Stromal cell of bone marrow (primary cell): ENCODE measurements at regions not wholly inside any gene's neighbourhood (a gene's known extent, or its start where the extent isn't known, plus 50 kb on each side); places are given as distances from the start of the nearest gene placed in this dataset.

ENCODE experiments used
- DNase-seq: peaks from one replicate; pipeline ENCODE4 v3.0.0-alpha.2; 2012; ENCODE audit warnings: low read depth

DNA sequence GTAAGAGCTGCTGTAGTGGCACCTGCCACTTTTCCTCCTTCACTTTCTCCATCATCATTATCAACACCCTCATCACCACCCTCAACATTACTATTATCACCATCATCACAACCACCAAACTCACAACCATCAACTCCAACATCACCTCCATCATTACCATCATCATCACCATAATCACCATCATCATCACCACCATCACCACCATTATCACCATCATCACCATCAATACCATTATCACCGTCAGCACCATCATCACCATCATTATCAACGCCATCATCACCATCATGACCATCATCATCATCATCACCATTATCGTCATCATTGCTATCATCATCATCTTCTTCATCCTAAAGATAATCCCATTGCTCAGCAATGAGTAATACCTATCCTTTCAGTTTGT lies 255.8 kb downstream of the CYRIA start:
- DNase-seq, result no peak

- DNase-seq, result no peak
These were observed 256.6 kb downstream of the CYRIA start for GRCh38 chr2:16409006-16409390.

DNA sequence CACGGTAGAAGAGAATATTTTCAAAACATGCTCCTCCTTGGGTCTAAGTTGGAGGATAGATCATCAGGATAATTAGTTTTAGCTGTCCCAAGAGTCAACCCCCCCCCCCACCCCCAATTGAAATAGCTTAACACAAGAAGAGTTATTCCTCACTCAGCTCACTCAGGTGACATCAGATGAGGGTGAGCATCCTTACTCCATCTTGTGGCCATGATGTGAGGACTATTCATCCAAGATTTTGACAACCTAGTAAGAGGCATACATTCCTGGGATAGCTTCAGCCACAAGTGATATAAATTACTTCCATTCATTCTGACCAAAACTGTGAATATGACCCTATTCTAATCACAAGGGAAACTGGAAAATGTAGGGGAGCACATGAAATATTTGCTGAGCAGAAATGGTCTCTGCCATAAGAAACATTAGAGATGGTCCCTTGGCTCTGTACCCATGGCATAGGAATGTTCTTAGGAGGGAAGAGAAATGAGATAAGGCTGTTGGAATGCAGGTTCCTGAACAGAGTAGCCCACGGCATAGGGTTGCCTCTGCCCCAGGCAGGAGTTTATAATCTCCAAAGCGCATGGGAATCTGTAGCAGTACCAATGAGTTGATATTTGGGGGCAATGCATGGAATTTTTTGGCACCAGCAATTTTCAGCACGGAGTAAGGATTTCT lies 257.2 kb downstream of the CYRIA start:
- DNase-seq, result no peak

GRCh38 chr2:16407358-16407757 lies 258.3 kb downstream of the CYRIA start:
- DNase-seq, result no peak

GRCh38 chr2:16406496-16407289 lies 258.9 kb downstream of the CYRIA start:
- no peak for DNase-seq

DNA sequence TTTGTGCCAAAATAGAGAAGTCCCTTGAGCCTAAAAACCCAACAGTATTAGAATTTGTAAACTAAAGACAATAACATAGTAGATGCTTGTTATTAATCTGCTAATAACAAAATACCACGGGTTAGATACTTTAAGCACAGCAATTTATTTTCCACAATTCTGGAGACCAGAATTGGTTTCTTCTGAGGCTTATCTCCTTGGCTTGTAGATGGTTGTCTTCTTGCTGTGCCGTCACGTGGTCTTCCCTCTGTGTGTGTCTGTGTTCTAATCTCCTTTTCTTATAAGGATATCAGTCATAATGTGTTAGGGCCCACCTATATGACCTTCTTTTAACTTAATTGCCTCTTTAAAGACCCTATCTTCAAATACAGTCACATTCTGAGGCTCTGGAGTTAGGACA lies 260.1 kb downstream of the CYRIA start:
- no peak for DNase-seq

GRCh38 chr2:16404551-16405300 lies 260.9 kb downstream of the CYRIA start:
- DNase-seq, result no peak

GRCh38 chr2:16404146-16404545 lies 261.5 kb downstream of the CYRIA start:
- DNase-seq, result no peak

- no peak for DNase-seq
These were observed 262.7 kb downstream of the CYRIA start for GRCh38 chr2:16402891-16403290.

DNA sequence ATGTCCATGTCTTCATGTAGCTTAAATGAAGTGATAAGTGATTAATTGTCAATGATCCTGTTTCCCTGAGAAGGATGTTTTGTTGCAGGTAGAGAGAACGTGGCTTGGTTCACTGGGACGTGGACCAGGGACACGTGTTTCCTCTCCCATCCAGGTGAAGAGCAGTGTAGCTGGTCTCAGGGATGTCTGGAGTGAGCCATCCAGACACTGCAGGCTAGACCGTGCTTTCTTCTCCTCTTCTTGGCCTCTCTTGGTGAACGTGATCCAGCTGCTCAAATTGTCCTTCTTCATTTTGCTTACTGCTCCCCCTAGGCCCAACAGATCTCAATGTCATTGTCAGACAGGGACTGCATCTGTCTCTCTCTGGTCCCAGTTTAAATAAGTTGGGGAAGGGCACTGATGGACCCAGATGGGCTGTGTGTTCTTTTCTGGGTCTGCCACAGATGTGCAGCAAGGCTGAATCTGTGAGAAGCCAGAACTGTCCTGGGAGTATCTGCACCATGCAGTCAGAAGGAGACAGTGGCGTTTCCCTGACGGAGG lies 263.8 kb downstream of the CYRIA start:
- no peak for DNase-seq

DNA sequence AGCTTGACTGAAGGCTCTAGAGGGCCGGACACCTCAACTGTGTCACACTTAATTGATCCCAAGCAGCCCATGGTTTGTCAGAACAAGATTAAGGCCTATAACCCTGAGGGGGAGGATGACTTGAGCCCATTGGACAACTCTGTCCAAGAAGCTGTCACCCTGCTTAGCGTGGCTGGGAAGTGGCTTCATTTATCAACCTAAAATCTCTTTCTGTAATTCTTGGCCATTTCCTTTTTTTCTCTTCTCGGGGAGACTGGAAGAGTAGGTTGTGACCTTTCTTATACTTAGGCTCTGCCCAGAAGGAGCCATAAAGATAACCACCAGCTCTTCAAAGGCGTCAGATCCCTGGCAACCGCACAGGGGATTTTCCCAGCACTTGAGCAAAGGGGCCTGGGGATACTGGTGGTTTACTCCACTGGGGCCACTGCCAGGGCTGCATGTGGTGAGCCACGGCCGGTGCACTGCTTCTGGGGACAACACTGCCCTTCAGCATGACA lies 265.5 kb downstream of the CYRIA start:
- DNase-seq, result no peak

DNA sequence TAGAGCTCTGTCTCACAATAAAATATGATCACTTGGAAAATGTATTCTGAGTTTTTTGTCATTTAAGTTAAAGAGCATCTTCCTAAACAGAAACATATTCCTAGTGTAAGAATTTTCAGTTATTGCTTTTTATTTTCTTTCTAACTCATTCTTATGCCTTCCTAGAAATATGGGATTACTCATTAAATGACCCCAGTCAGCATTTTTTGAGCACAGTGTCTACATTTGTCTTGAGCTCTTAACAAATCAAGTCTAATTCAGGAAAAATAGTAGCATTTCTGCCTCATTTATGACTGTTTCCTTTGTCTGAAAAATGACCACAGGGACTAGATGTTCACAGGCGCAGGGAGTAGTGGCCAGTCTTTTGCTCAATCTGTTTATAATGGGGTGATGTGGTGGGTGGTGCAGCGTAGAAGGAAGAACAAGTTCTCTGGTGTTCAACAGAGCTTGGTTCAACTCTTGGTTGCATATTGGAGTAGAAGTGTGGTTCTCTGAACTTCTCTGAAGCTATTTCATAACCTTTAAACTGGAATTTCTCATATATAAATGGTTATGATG lies 267.1 kb downstream of the CYRIA start:
- no peak for DNase-seq

DNA sequence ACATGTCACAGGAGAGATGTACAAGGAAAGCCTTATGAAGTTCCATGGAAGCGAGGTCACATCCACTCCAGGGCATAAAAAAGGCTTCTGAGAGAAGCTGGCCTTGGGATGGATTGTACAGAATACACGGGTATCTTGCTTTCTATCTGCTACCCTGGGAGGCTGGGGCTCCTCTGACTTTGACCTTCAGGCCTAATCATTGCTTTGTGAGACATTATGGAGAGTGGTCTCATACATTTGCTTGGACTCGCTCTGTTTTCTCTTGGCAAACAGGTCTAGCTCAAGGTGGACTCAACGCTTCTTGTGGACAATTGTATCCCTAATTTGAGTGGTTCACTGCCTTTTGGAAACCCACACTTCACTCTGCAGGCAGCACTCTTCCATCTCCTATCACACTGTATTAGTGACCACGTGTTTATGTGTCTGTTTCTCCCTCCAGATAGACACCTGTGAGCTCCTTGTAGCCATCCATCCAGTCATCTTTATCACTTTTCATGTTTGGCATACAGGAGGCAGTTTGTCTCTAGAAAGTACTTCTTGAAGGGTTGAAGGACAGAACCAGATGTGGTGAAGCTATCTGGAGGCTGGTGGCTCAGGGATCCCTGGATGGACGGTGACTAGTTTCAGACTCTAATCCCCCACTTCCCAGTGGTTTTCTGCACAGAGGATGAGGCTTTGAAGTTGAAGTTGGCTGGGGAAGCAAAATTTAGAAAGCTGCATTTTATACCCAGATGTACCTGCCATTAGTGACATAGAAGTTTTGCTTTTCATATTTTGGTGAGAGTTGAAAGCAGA lies 267.8 kb downstream of the CYRIA start:
- no peak for DNase-seq

GRCh38 chr2:16396986-16397385 lies 268.6 kb downstream of the CYRIA start:
- no peak for DNase-seq

DNA sequence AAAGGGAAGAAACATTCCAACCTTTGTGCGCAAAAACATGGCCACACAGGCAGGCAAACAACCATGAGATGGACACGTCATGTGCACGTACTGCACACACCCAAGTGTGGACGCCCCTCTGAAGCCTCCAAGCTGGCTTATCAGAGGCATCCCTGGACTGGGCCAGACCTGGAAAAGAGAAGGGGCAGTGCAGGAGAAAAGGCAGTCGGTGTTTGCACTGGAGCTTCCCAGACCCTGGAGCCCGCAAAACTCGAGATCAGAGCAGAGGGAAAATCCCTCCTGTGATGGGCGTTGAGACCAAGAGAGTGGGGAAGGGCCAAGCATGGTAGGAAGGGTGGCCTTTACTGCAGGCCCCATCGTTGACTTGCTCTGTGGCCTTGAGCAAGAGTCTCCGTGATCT lies 269.5 kb downstream of the CYRIA start:
- DNase-seq, result no peak

DNA sequence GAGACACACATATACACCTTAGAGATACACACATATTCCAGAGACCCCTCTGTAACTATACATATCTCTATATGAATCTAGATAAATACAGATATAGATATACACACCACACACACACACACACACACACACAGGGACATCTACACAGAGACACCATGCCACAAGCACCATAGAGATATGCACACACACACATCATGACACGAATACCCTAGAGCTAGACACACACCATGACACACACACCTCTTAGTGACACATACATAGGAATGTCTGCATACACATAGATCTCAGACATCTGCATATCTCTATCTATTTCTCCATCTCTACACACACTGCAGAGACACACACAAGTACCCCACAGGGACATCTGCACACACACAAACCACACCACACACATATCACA lies 270.0 kb downstream of the CYRIA start:
- DNase-seq, result no peak

DNA sequence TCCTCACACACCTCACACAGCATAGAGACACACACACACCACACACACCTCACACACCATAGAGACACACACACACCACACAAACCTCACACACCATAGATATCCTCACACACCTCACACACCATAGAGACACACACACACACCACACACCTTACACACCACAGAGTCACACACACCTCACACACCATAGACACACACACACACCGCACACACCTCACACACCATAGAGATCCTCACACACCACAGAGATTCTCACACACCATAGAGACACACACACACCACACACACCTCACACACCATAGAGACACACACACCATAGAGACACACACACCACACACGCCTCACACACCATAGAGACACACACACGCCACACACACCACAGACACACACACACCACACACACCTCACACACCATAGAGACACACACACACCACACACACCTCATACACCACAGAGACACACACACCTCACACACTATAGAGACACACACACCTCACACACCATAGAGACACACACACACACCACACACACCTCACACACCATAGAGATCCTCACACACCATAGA lies 270.6 kb downstream of the CYRIA start:
- DNase-seq, result no peak

DNA sequence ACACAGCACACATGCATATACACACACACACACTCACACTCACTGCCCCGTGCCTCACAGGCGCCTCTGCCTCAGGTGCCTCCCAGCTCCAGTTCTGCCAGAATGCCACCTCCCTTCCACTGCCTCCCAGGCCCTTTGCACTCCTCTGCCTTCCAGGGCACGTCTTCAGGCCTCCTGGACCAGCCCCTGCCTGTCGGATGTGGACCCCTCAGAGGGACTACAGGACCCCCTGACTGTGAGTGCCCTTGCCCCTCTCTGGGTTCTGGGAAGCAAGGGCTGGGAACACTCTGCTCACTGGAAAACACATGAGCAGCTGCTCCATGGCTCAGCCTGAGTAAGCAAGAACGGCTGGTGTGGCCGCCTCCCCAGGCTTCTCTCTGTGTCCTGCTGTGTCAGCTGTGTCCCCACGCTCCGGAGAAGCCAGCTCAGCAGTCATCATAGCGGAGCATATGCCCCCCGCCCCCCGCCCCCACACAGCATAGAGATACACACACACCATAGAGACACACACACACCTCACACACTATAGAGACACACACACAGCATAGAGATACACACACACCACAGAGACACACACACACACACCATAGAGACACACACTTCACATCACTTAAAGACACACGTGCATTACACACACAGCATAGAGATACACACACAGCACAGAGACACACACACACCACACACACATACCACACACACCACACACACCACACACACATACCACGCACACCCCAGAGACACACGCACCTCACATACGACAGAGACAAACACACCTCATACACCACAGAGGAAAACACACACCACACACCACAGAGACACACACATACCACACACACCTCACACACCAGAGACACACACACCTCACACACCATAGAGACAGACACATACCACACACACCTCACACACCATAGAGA lies 271.3 kb downstream of the CYRIA start:
- no peak for DNase-seq

GRCh38 chr2:16393500-16394071 lies 272.0 kb downstream of the CYRIA start:
- DNase-seq, result no peak
